ENCODE measurements at regions not wholly inside any gene's neighbourhood (a gene's known extent, or its start where the extent isn't known, plus 50 kb on each side); places are given as distances from the start of the nearest gene placed in this dataset.

- Histone ChIP-seq H3K36me3 (ENCODE audit: insufficient read depth, low read length) (no peaks in the 10 kb centered on the region), H3K79me2 (ENCODE audit: control insufficient read depth, insufficient read depth, low read length, unreplicated experiment) (no peaks in the 10 kb centered on the region), H3K27ac (ENCODE audit: low read depth, low read length) (no peak overlapping the region), H2AFZ (ENCODE audit: low read length, unreplicated experiment) (no peak overlapping the region), H3K4me3 (ENCODE audit: low read depth, low read length) (no peak overlapping the region), H3K4me1 (ENCODE audit: control insufficient read depth, insufficient read depth, low read length, unreplicated experiment) (peaks cover 10% of the 10 kb centered on the region), H3K27me3 (ENCODE audit: insufficient read depth, low read length) (peaks cover 24% of the 10 kb centered on the region; the same call in 1 of the 2 replicates)
Measured at GRCh38 chr20:60064554-60065196, 106.5 kb downstream of the CDH26 start.

GRCh38 chr20:60065741-60066437 lies 107.7 kb downstream of the CDH26 start:
- Histone ChIP-seq H3K4me1 (ENCODE audit: control insufficient read depth, insufficient read depth, low read length, unreplicated experiment) (peaks cover 10% of the 10 kb centered on the region), H3K36me3 (ENCODE audit: insufficient read depth, low read length) (no peaks in the 10 kb centered on the region), H3K4me3 (ENCODE audit: low read depth, low read length) (no peak overlapping the region), H3K27me3 (ENCODE audit: insufficient read depth, low read length) (peaks cover 35% of the 10 kb centered on the region), H2AFZ (ENCODE audit: low read length, unreplicated experiment) (no peak overlapping the region), H3K79me2 (ENCODE audit: control insufficient read depth, insufficient read depth, low read length, unreplicated experiment) (no peaks in the 10 kb centered on the region), H3K27ac (ENCODE audit: low read depth, low read length) (no peak overlapping the region)

GRCh38 chr20:60066438-60066823 lies 108.2 kb downstream of the CDH26 start:
- H2AFZ ChIP-seq (ENCODE audit: low read length, unreplicated experiment): no peak overlapping the region
- peaks cover 40% of the 10 kb centered on the region for H3K27me3 ChIP-seq (ENCODE audit: insufficient read depth, low read length)
- H3K4me1 ChIP-seq (ENCODE audit: control insufficient read depth, insufficient read depth, low read length, unreplicated experiment): peaks cover 10% of the 10 kb centered on the region
- no peak overlapping the region for H3K4me3 ChIP-seq (ENCODE audit: low read depth, low read length)
- H3K27ac ChIP-seq (ENCODE audit: low read depth, low read length): no peak overlapping the region
- H3K79me2 ChIP-seq (ENCODE audit: control insufficient read depth, insufficient read depth, low read length, unreplicated experiment): no peaks in the 10 kb centered on the region
- no peaks in the 10 kb centered on the region for H3K36me3 ChIP-seq (ENCODE audit: insufficient read depth, low read length)

- Histone ChIP-seq H3K4me1 (ENCODE audit: control insufficient read depth, insufficient read depth, low read length, unreplicated experiment) (peaks cover under 1% of the 10 kb centered on the region), H3K36me3 (ENCODE audit: insufficient read depth, low read length) (no peaks in the 10 kb centered on the region), H3K27me3 (ENCODE audit: insufficient read depth, low read length) (peaks cover 45% of the 10 kb centered on the region), H3K79me2 (ENCODE audit: control insufficient read depth, insufficient read depth, low read length, unreplicated experiment) (no peaks in the 10 kb centered on the region), H3K4me3 (ENCODE audit: low read depth, low read length) (no peak overlapping the region), H3K27ac (ENCODE audit: low read depth, low read length) (no peak overlapping the region), H2AFZ (ENCODE audit: low read length, unreplicated experiment) (no peak overlapping the region)
Measured at GRCh38 chr20:60068509-60068908, 110.3 kb downstream of the CDH26 start.

GRCh38 chr20:60069656-60070055 lies 111.4 kb downstream of the CDH26 start:
- H3K36me3 ChIP-seq (ENCODE audit: insufficient read depth, low read length): no peaks in the 10 kb centered on the region
- H2AFZ ChIP-seq (ENCODE audit: low read length, unreplicated experiment): no peak overlapping the region
- H3K79me2 ChIP-seq (ENCODE audit: control insufficient read depth, insufficient read depth, low read length, unreplicated experiment): no peaks in the 10 kb centered on the region
- H3K4me1 ChIP-seq (ENCODE audit: control insufficient read depth, insufficient read depth, low read length, unreplicated experiment): no peaks in the 10 kb centered on the region
- H3K4me3 ChIP-seq (ENCODE audit: low read depth, low read length): no peak overlapping the region
- H3K27me3 ChIP-seq (ENCODE audit: insufficient read depth, low read length): peaks cover 47% of the 10 kb centered on the region
- H3K27ac ChIP-seq (ENCODE audit: low read depth, low read length): no peak overlapping the region

- H3K4me1 ChIP-seq (ENCODE audit: control insufficient read depth, insufficient read depth, low read length, unreplicated experiment): no peaks in the 10 kb centered on the region
- no peaks in the 10 kb centered on the region for H3K79me2 ChIP-seq (ENCODE audit: control insufficient read depth, insufficient read depth, low read length, unreplicated experiment)
- no peak overlapping the region for H2AFZ ChIP-seq (ENCODE audit: low read length, unreplicated experiment)
- peaks cover 51% of the 10 kb centered on the region for H3K27me3 ChIP-seq (ENCODE audit: insufficient read depth, low read length)
- no peaks in the 10 kb centered on the region for H3K36me3 ChIP-seq (ENCODE audit: insufficient read depth, low read length)
- H3K27ac ChIP-seq (ENCODE audit: low read depth, low read length): no peak overlapping the region
- no peak overlapping the region for H3K4me3 ChIP-seq (ENCODE audit: low read depth, low read length)
Measured at GRCh38 chr20:60070791-60071190, 112.6 kb downstream of the CDH26 start.

GRCh38 chr20:60071965-60072364 lies 113.7 kb downstream of the CDH26 start:
- H3K27ac ChIP-seq (ENCODE audit: low read depth, low read length): no peak overlapping the region
- H3K27me3 ChIP-seq (ENCODE audit: insufficient read depth, low read length): peaks cover 46% of the 10 kb centered on the region
- no peaks in the 10 kb centered on the region for H3K79me2 ChIP-seq (ENCODE audit: control insufficient read depth, insufficient read depth, low read length, unreplicated experiment)
- no peak overlapping the region for H3K4me3 ChIP-seq (ENCODE audit: low read depth, low read length)
- no peak overlapping the region for H2AFZ ChIP-seq (ENCODE audit: low read length, unreplicated experiment)
- no peaks in the 10 kb centered on the region for H3K4me1 ChIP-seq (ENCODE audit: control insufficient read depth, insufficient read depth, low read length, unreplicated experiment)
- H3K36me3 ChIP-seq (ENCODE audit: insufficient read depth, low read length): no peaks in the 10 kb centered on the region

- Histone ChIP-seq H3K79me2 (ENCODE audit: control insufficient read depth, insufficient read depth, low read length, unreplicated experiment) (no peaks in the 10 kb centered on the region), H3K27ac (ENCODE audit: low read depth, low read length) (no peak overlapping the region), H2AFZ (ENCODE audit: low read length, unreplicated experiment) (no peak overlapping the region), H3K4me1 (ENCODE audit: control insufficient read depth, insufficient read depth, low read length, unreplicated experiment) (no peaks in the 10 kb centered on the region), H3K27me3 (ENCODE audit: insufficient read depth, low read length) (peaks cover 40% of the 10 kb centered on the region), H3K36me3 (ENCODE audit: insufficient read depth, low read length) (no peaks in the 10 kb centered on the region), H3K4me3 (ENCODE audit: low read depth, low read length) (no peak overlapping the region)
Measured at GRCh38 chr20:60073086-60073485, 114.9 kb downstream of the CDH26 start.

GRCh38 chr20:60073504-60073903 lies 115.3 kb downstream of the CDH26 start:
- Histone ChIP-seq H3K4me3 (ENCODE audit: low read depth, low read length) (no peak overlapping the region), H3K27me3 (ENCODE audit: insufficient read depth, low read length) (peaks cover 36% of the 10 kb centered on the region), H3K4me1 (ENCODE audit: control insufficient read depth, insufficient read depth, low read length, unreplicated experiment) (no peaks in the 10 kb centered on the region), H2AFZ (ENCODE audit: low read length, unreplicated experiment) (no peak overlapping the region), H3K79me2 (ENCODE audit: control insufficient read depth, insufficient read depth, low read length, unreplicated experiment) (no peaks in the 10 kb centered on the region), H3K27ac (ENCODE audit: low read depth, low read length) (no peak overlapping the region), H3K36me3 (ENCODE audit: insufficient read depth, low read length) (no peaks in the 10 kb centered on the region)

- no peak overlapping the region for H2AFZ ChIP-seq (ENCODE audit: low read length, unreplicated experiment)
- H3K4me1 ChIP-seq (ENCODE audit: control insufficient read depth, insufficient read depth, low read length, unreplicated experiment): no peaks in the 10 kb centered on the region
- peaks cover 31% of the 10 kb centered on the region for H3K27me3 ChIP-seq (ENCODE audit: insufficient read depth, low read length)
- no peaks in the 10 kb centered on the region for H3K79me2 ChIP-seq (ENCODE audit: control insufficient read depth, insufficient read depth, low read length, unreplicated experiment)
- no peak overlapping the region for H3K27ac ChIP-seq (ENCODE audit: low read depth, low read length)
- H3K36me3 ChIP-seq (ENCODE audit: insufficient read depth, low read length): no peaks in the 10 kb centered on the region
- no peak overlapping the region for H3K4me3 ChIP-seq (ENCODE audit: low read depth, low read length)
Measured at GRCh38 chr20:60074276-60074675, 116.1 kb downstream of the CDH26 start.

Data from ACC112 (cell line).